ENCODE measurements at regions not wholly inside any gene's neighbourhood (a gene's known extent, or its start where the extent isn't known, plus 50 kb on each side); places are given as distances from the start of the nearest gene placed in this dataset.
"Not testable (repeated sequence)": the region's sequence is repeated elsewhere in the genome, so short reads cannot be mapped to it uniquely, and the experiment has no call there.

DNA sequence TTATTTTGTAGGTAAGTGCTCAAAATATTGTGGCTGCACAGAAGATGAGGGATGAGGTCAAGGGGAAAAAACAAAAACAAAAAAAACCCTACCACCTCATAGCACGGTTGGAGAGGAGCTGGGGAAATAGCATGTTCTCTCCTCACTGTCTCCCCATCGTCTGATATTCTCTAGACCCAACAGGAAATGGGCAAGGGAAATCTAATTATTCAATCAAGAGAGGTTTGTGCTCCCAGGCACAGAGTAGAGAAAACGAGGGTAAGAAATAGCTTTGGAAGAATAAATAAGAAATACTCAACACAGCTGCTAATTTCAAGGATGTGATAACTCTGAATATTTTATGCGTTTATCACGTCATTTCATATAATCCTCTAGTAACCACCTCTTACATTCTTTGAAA lies 619.2 kb upstream of the GNPDA2 start:
- no peak for DNase-seq

GRCh38 chr4:45331802-45332201 lies 605.4 kb upstream of the GNPDA2 start:
- DNase-seq, result no peak

DNA sequence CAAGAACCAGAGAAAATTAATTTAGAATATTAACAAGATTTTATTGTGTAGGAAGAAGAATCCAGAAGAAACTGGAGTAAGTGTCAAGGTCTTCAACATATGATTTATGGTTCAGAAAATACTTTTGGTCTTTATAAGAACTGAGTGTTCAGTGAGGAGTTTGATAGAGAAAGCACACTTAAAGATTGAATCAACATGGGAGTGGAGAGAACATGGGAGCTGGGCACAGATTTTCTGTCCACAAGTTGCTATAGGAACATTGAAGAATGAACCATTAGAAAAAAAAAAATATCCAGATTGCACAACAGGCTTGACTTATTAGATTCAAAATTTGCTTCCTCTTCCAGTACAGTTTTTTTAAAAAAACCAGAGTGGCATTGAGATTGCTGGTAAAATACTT lies 601.2 kb upstream of the GNPDA2 start:
- DNase-seq, result no peak

DNA sequence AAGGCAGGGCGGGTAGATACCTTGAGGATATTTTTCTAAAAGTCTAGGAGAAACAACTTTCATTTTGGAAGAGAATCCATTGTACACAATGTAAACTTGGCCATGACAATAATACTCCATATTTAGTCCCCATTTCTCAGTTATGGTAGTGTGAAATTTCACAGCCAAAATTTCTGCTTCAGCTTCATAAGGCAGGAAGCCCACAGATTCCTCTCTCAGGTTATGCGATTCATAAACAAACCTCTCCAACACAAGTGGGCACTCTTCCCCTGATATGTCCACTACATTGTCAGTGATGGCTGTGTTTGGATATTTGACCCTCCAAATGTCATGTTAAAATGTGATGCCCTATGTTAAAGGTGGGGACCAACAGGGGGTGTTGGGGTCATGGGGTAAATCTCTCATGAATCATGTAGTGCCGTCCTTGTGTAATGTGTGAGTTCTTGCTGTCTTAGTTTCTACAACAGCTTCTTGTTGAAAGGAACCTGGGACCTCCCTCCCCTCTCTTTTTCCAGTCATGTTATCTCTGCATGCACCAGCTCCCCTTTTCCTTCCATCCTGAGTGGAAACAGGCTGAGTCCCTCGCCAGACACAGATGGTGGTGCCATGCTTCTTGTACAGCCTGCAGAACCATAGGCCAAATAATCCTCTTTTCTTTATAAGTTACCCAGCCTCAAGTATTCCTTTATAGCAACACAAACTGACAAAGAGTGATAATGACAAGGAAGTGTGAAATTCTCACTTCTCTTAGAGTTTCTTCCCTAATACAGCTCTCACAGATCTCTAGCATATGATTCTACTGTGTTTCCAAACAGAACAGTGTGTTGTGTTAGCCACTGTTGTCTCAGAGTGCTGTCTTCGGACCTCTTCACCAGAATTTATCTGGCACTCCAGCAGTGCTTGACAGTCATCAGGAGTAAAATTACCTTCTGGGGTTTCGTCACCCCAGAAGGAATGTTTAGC lies 598.4 kb upstream of the GNPDA2 start:
- no peak for DNase-seq

DNA sequence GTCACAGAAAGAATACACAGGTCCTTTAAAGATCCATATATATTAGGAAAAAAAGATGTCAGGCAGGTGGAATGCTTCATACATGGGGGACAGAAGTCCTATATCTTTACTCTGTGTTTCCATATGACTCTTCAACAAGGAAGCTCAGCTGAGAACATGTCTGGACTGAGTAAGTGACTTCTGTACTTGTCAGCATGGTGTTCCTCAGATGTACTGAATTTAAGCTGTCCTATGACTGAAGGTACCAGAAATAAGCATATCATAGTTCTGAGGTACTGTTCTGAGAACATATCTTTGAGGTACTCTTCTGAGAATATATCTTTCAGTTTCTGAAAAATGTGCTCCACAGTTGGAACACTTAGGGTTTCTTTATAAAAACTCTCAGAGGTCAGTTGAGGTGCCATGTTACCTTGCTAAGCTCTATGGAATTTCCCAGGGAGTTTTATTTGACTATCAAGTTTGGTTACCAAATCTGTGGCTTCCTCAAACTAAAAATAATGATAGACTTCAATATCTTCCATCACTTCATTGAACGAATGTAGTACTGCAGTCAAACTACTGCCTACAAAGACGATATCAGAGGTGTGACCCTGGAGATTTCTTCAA lies 597.2 kb upstream of the GNPDA2 start:
- DNase-seq, result no peak

DNA sequence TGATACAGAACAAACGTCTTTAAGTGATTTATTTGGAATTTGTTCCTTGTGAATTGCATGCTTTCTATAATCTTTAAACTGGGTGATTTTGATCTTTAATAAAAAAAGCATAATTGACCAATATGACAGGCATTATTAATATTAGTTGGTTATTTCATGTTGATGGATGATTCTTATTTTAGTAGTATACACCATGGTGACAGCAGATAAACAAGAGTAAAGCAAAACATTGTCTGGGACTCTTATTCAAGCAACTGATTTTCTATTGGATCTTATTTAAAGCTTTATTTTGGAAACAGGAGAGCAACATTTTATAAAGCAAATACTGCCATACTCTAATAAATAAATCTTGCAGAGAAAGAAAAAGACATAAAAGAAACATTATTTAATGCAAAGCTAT lies 591.4 kb upstream of the GNPDA2 start:
- DNase-seq, result no peak

DNA sequence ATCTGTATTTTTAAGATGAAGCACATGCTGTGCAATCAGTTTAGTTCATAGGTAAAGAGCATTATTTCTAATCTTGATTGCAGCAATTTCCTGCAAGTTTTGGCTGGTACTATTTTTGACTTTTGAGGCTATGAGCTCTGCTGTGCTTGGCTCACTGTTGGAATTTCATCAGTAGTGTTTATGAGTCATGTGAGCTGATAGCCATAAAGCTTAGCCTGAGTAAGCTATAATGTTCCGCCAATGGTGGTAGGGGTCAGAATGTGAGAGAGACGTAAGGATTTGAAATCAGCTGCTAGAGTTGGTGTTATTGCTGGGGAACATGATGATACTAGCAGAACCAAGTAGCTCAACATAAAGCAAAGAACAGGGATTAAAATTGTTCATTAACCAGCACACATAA lies 590.9 kb upstream of the GNPDA2 start:
- DNase-seq, result no peak

DNA sequence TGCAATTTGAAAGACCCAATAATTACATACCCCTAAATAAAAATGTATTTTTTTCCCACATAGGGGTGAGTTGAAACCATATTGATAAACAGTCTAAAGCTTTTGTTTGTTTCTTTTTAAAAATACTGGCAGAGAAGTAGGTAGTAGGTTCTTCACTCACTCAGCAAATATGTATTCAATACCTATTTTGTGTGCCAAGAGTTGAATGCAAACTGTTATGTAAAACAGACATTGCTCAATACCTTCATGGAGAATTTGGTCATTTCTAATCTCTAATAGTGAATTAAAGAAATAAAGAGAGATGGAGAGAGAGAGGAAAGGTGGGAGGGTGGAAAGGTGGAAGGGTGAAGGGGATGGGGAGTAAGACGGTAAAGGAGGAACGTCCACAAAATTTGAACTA lies 589.9 kb upstream of the GNPDA2 start:
- no peak for DNase-seq

DNA sequence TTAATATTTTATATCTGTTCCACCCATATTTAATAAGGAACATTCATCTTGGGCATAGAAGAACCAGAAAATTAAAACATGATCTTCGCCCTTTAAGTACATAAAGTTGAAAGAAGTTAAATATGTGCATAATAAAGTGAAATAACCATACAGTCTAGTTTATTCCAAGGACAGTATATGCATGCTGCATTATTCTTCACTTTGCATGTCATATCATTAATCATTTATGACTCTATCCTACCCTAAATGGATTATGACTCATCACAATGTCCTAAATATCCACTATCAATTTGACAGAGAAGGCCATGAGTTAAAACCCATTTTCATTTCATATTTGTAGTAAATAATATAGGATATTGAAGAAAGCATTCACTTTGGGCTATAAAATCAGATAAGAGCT lies 576.5 kb upstream of the GNPDA2 start:
- no peak for DNase-seq

- DNase-seq, result no peak
Measured at GRCh38 chr4:45294464-45294863, 568.1 kb upstream of the GNPDA2 start.

GRCh38 chr4:45293335-45293734 lies 567.0 kb upstream of the GNPDA2 start:
- no peak for DNase-seq

GRCh38 chr4:45292844-45293243 lies 566.5 kb upstream of the GNPDA2 start:
- DNase-seq, result no peak

DNA sequence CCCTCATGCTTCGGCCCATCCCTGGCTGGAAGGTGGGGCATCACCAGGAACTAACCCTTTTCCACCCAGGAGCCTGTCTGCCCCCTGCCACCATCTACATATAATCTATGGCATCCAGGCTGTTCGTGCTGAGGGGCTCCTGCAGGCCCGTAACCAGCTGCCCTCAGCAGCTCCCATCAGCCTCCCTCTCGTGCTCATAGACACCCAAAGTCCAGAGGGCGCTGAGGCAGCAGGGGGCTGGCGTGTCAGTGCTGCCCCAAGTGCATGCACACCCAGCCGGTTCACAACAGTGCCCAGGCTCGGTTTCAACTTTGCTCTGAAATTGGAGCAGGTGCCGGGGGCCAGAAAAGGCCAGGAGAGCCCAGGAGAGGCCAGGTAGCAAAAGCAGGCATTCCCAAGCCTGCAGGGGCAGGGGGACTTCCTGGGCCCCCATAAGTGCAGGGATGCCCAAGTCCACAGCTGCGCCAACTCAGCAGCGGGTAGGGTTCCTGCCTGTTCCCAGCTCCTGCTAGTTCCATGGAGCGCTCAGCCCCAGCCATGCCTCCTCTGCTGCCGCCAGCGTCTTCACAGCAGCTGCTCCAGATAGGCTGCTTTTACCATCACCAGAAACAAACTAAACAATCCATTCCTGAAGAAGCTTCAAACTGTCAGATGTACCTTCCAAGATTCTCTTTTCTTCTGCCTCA lies 558.2 kb upstream of the GNPDA2 start:
- DNase-seq, result no peak

DNA sequence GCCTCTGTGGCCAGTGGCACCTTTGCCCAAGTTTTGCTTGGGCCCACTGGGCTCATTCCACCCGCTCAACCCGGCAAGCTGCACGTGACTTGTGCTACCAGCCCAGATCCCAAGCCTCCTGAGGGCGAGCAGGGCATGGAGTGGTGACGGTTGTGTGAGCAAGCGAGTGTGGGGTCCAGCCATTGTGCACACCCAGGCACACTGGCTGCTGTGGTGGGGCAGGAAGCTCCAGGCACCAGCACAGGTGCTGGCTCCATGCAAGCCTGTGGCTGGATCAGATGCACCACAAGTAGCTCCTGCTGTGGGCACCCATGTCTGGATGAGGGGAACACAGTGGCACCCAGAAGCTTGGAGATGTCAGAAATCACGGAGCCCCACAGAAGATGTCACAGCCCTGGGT lies 557.0 kb upstream of the GNPDA2 start:
- no peak for DNase-seq

DNA sequence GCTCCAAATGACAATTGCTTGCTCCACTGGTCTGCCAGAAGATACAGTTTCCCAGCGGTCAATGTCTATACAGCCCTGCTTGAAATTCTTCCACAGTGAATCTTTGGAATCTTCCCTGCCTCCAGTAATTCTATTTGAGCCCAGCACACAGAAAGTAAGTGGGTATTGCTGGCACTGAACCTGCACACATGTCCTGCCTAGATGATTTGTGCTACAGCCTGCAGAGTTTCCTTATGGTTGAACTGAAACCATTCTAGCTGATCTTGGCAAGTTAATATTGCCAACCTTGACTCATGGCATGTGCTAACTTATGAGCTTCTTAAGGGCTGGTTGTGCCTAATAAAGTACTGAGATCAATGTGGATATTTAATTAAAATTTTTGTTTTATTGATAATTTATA lies 553.8 kb upstream of the GNPDA2 start:
- no peak for DNase-seq

GRCh38 chr4:45275862-45276261 lies 549.5 kb upstream of the GNPDA2 start:
- DNase-seq, result no peak

DNA sequence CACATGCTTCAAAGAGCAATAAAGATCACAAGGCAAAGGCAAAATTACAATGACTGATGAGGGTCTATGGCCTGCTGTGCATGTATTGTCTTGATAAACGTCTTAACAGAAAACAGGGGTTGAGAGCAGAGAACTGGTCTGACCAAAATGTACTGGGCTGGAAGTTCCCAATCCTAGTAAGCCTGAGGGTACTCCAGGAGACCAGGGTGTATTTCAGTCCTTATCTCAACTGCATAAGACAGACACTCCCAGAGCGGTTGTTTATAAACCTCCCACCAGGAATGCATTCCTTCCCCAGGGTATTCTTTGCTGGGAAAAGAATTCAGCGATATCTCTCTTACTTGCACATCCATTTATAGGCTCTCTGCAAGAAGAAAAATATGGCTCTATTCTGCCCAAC lies 521.8 kb upstream of the GNPDA2 start:
- not testable (repeated sequence) for DNase-seq

GRCh38 chr4:45241976-45242375 lies 515.6 kb upstream of the GNPDA2 start:
- no peak for DNase-seq

- DNase-seq, result no peak
Measured at GRCh38 chr4:45229206-45229605, 502.9 kb upstream of the GNPDA2 start.

- DNase-seq, result no peak
Measured at GRCh38 chr4:45215976-45216542, 489.7 kb upstream of the GNPDA2 start.

- not testable (repeated sequence) for DNase-seq
Measured at GRCh38 chr4:45208476-45208875, 482.1 kb upstream of the GNPDA2 start.

- not testable (repeated sequence) for DNase-seq
Measured at GRCh38 chr4:45207864-45208331, 481.5 kb upstream of the GNPDA2 start.

GRCh38 chr4:45207241-45207863 lies 481.0 kb upstream of the GNPDA2 start:
- DNase-seq, result not testable (repeated sequence)
